ENCODE measurements at regions not wholly inside any gene's neighbourhood (a gene's known extent, or its start where the extent isn't known, plus 50 kb on each side); places are given as distances from the start of the nearest gene placed in this dataset.

DNA sequence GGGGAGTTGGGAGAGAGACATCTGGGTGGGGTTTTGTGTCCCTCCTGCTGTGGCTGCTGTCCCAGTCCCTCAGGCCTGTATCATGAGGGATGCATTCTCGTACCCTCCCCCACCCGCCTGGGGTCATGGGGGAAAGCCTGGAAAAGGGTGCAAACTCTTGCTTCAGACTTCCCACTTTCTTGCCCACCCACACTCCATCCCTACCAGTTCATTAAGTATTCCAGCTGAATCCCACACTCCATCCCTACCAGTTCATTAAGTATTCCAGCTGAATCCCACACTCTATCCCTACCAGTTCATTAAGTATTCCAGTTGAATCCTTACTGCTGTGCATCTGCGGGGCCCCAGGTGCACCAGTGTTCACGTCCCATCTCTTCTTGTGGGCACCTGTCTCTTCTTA lies 116.3 kb downstream of the ACAA2 start:
- Histone ChIP-seq H3K36me3 (no peaks in the 10 kb centered on the region), H3K27me3 (peaks cover 0 to 3% (median 0%) of the 10 kb centered on the region in 7 donors), H3K4me1 (peaks cover 0 to 18% (median 3%) of the 10 kb centered on the region in 9 donors), H3K4me3 (no peak overlapping the region), H3K9me3 (peaks cover 0 to 7% (median 0%) of the 10 kb centered on the region in 11 donors), H3K27ac (no peak overlapping the region)
- 86 to 92% methylated on average over 4 of the region's 4 CpGs for WGBS, 2 donors
- DNase-seq (no peak), ATAC-seq (no peak)
- intact Hi-C loops (cut with DNase I), result no loop called here
- TF ChIP-seq, protein P1, sequence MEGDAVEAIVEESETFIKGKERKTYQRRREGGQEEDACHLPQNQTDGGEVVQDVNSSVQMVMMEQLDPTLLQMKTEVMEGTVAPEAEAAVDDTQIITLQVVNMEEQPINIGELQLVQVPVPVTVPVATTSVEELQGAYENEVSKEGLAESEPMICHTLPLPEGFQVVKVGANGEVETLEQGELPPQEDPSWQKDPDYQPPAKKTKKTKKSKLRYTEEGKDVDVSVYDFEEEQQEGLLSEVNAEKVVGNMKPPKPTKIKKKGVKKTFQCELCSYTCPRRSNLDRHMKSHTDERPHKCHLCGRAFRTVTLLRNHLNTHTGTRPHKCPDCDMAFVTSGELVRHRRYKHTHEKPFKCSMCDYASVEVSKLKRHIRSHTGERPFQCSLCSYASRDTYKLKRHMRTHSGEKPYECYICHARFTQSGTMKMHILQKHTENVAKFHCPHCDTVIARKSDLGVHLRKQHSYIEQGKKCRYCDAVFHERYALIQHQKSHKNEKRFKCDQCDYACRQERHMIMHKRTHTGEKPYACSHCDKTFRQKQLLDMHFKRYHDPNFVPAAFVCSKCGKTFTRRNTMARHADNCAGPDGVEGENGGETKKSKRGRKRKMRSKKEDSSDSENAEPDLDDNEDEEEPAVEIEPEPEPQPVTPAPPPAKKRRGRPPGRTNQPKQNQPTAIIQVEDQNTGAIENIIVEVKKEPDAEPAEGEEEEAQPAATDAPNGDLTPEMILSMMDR (IDR thresholded peaks at IDR 0.05), result no peak

DNA sequence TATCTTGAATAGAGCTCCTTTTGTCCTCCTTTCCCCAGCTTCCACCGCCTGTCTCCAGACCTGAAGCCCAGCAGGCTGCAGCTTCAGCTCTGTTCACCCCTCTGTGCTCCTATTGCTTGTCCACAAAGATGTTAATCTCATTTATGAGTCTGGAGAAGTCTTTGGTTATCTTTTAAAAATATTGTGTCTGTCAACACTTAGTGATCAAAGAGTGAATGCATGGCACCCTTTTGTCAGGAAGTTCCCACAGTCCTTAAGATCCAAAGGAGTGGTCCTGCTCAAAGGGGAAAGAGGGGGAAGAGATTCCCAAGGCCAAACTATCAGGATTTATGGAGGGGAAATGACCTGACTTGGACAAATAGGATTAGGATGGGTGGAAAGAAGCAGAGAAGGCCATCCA lies 118.9 kb downstream of the ACAA2 start:
- 94 to 100% methylated on average over 1 of the region's 1 CpG for WGBS, 2 donors
- ATAC-seq (no peak), DNase-seq (no peak)
- no peaks in the 10 kb centered on the region for H3K36me3 ChIP-seq
- H3K4me3 ChIP-seq, result no peak overlapping the region
- H3K9me3 ChIP-seq, result peaks cover 0 to 7% (median 0%) of the 10 kb centered on the region in 11 donors
- H3K27me3 ChIP-seq, result peaks cover 0 to 3% (median 0%) of the 10 kb centered on the region in 7 donors
- no peak overlapping the region for H3K27ac ChIP-seq
- peaks cover 0 to 30% (median 13%) of the 10 kb centered on the region in 9 donors for H3K4me1 ChIP-seq
- intact Hi-C loops (cut with DNase I), result no loop called here
- TF ChIP-seq, protein P1 (IDR thresholded peaks at IDR 0.05), result no peak

DNA sequence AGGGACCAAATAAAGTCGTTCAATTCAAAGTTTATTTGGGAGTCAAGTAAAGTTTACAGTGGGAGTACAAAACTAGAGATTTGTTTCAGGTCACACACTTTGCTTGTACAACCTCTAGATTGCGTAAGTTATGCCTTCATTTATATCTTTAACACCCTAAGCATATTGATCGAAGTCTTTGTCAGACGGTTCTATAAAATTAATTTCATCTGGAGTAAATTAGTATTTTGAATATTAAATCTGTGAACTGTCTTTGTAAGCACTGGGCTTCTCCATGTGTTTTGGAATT lies 119.7 kb downstream of the ACAA2 start:
- no peak for ATAC-seq
- intact Hi-C loops (cut with DNase I), result no loop called here
- DNase-seq, result no peak
- peaks cover 0 to 30% (median 13%) of the 10 kb centered on the region in 9 donors for H3K4me1 ChIP-seq
- no peak overlapping the region for H3K27ac ChIP-seq
- no peak overlapping the region for H3K4me3 ChIP-seq
- TF ChIP-seq, protein P1 (IDR thresholded peaks at IDR 0.05), result no peak
- 76 to 79% methylated on average over 4 of the region's 4 CpGs for WGBS, 2 donors
- peaks cover 0 to 3% (median 0%) of the 10 kb centered on the region in 7 donors for H3K27me3 ChIP-seq
- peaks cover 0 to 7% (median 0%) of the 10 kb centered on the region in 11 donors for H3K9me3 ChIP-seq
- no peaks in the 10 kb centered on the region for H3K36me3 ChIP-seq

DNA sequence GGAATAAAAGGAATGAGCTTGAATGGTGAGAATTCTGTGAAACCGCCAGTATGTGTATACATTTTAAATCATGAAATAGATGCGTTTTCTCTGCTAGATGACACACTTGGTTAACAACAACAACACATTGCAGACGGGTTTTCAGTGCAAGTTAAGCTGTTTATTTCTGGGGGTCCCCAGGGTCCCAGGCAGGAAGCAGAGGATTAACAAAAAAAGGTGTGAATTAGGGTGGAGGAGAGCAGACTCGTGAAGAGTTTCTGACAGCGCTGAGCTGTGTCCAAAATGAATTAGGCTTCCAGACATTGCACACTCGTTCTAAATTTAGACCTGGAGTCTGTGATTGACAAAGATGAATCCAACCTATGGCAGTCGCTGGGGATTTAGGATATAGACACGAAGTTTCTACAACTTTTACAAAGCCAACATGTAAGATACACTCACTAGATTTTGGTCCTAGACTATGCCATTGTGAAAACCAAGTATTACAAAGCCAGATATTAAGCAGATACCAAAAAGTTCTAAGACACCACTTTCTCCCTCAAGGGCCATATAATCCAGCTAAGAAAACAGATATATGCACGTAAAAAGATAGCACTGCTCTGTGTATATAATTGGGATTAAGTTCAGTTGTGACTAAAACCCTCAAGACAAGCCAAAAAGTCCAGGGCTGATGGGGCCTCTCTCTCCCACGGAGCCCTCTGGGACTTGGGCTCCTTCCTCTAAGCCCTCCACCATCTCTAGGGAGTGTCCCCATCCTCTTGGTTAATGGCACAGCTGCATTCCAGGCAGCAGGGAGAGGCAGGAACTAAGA lies 120.2 kb downstream of the ACAA2 start:
- TF ChIP-seq, protein P1 (IDR thresholded peaks at IDR 0.05), result no peak
- H3K4me1 ChIP-seq, result peaks cover 0 to 27% (median 12%) of the 10 kb centered on the region in 9 donors
- peak overlapping the region in 1 of 10 donors; percentile 47 for H3K27ac ChIP-seq
- ATAC-seq (peak in 1 of 8 donors; percentile 51), DNase-seq (no peak)
- WGBS, 2 donors, result 47 to 50% methylated on average over 10 of the region's 10 CpGs
- peaks cover 0 to 7% (median 0%) of the 10 kb centered on the region in 11 donors for H3K9me3 ChIP-seq
- no peak overlapping the region for H3K4me3 ChIP-seq
- intact Hi-C loops (cut with DNase I), result no loop called here
- H3K27me3 ChIP-seq, result peaks cover 0 to 3% (median 0%) of the 10 kb centered on the region in 7 donors
- H3K36me3 ChIP-seq, result no peaks in the 10 kb centered on the region
